Stimulated activated CD4-positive, alpha-beta T cell treated with anti-CD3 and anti-CD28 coated beads, Interleukin-1b, Interleukin-23, amount 100 ng/mL, for 24 hours (primary cell): ENCODE measurements at regions not wholly inside any gene's neighbourhood (a gene's known extent, or its start where the extent isn't known, plus 50 kb on each side); places are given as distances from the start of the nearest gene placed in this dataset.

Experiments
- DNase-seq, 4 experiments: peaks; one replicate each; pipeline ENCODE4 v3.0.0-alpha.2; 2020; ENCODE audit warnings: low read depth in 4 of 4, low spot score in 1 of 4

- no peak for DNase-seq
Measured at GRCh38 chr3:159123877-159124276, 322.0 kb downstream of the MFSD1 start.

GRCh38 chr3:159126261-159127020 lies 324.6 kb downstream of the MFSD1 start:
- no peak for DNase-seq

- DNase-seq, result no peak
Measured at GRCh38 chr3:159127021-159127392, 325.2 kb downstream of the MFSD1 start.

GRCh38 chr3:159128628-159129027 lies 326.8 kb downstream of the MFSD1 start:
- DNase-seq, result no peak

DNA sequence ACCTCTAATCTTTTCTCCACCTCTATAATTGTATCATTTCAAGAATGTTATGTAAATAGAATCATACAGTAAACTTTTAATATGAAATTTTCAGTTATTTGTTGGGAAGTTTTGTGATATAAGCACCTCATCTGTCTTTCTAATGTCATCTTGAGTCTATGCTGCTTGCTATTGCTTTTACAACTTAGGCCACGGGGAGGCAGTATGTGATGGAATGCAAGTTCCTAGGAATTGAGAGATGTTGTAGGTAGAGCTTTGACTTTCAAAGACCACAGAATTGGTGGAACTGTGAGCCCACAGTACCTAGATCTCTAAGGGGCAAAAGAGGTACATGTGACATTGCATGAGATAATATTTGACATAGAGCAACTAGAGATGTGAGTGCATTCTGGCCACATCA lies 328.3 kb downstream of the MFSD1 start:
- DNase-seq, result no peak

DNA sequence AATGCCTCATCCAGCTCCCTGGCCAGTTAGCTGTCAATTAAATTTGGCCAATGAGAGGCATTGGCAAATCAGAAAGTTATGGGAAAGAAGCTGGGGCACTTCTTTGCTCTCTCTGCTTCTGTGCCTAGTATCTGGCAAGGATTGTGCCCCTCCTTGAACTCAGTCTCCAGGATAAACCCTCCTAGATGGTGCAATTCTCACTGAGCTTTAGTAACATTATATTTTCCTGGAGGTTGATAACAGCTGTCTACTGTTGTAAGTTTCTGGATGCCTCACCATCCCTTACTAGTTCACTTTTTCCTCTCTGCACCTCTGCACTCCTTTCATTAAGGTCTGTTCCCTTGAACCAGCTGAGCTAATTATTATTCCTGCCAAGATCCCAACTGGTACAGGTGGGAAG lies 329.5 kb downstream of the MFSD1 start:
- no peak for DNase-seq

- DNase-seq, result no peak
Measured at GRCh38 chr3:159137949-159138348, 336.1 kb downstream of the MFSD1 start.

DNA sequence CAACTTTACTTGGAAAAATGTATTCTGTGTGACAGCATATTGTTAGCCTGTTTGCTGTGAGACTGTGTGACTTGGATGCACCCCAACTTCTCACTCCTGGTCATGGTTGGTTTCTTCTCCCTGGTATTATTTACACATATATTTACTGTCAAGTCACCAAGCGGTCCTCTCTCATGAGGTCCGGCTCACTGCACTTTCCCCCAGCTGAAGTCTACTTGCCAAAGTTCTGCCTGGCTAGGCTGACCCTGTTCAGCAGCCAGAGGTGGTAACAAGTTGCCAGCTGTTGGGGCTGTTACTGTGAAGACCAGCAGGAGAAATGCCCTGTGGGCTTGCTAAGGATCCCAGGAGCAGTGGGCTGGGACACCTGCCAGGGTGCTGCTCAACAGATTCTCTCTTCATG lies 337.5 kb downstream of the MFSD1 start:
- DNase-seq, result no peak

DNA sequence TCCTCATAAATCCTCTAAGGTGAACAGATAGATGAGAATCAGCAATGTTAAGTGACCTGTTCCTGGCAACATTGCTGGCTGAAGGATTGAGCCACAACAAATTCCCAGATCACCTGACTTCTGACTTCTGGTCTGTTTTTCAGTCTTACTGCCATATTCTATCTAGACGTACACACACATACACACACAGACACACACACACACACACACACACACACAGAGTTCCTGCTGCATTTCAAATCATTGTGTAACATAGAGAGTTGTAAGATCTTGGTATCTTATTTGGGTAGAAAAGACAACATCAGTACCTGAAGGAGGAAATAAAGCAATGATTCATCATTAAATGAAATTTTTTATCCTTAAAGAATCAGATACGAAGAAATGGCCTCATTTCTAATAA lies 342.6 kb downstream of the MFSD1 start:
- no peak for DNase-seq

DNA sequence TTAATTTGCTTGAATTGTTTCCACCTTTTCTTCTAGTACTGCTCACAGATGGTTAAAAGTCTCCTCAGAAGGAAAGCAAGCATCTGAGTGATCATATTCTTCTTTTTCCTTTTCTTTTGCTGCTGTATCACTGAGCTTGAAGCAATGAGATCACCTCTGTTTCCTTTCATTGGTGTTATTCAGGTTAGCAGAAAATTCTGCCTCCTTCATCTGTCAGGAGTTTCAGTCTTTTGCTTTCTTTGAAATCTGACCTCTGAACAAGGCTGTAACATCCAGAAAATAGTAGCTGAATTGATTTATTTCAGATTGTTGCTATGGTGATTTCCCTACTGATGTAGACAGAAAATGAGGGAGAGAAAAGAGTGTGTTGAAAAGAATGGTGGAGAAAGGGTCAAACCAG lies 343.0 kb downstream of the MFSD1 start:
- DNase-seq, result no peak

- no peak for DNase-seq
Measured at GRCh38 chr3:159146392-159146791, 344.5 kb downstream of the MFSD1 start.

DNA sequence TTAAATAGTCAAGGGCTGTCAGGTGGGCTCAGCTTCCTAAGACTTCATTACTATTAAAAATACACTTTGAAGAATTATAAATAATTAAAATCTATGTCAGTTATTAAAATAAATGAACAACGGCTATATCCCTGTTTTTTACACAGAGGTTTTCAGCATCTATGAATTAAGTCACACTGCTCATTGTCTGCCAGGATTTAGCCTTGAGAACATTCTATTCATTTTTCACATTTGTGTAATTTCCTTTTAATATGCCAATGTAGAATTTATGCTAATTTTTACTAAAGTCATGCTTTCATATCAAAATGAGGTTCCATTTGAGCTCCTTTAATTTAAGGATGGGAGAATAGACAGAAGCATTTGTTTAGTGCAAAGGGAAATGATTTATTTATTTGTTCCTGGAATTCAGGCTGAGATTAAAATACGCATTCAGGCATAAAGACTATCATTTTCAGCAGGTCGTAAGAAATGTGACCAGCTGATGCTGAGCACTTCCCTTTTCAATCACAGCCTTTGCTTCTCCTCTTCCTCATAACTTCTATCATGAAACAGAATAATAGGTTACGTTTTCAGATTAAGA lies 345.1 kb downstream of the MFSD1 start:
- DNase-seq, result no peak

DNA sequence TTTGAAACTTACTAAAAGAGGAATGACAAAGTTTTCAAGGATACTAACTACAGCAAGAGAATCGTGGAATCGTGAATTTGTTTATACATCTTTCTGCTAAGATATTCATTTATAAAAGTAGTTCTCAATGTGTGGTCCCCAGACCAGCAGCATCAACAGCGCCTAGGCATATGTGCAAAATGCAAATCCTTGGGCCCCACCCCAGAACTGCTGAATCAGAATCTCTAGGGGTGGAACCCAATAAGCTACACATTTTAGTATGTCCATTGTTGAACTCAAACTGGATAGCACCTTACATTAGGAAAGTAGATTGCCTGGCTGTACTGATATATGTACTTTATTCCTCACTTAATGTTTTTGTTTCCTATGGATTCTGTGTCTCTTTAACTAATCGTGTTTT lies 346.0 kb downstream of the MFSD1 start:
- no peak for DNase-seq

- DNase-seq, result no peak
Measured at GRCh38 chr3:159148466-159148865, 346.6 kb downstream of the MFSD1 start.

DNA sequence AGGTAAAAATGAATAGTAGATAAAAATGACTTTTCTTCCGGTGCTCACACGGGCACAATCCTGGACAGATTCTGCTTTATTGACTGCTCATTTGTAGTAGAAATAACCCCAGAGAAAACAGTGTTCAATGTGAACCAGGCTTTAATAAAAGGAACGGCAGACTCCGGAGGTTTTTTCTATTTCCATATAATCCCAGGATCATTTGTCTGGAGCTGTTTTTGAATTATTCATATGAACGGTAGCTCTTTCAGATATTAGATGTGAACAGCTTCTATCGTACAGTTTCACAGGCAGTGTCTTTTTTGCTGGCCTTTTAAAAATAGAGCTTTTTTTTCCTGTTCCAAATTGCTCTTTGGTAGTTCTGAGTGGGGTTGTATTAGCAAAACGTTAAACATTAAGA lies 347.3 kb downstream of the MFSD1 start:
- no peak for DNase-seq

DNA sequence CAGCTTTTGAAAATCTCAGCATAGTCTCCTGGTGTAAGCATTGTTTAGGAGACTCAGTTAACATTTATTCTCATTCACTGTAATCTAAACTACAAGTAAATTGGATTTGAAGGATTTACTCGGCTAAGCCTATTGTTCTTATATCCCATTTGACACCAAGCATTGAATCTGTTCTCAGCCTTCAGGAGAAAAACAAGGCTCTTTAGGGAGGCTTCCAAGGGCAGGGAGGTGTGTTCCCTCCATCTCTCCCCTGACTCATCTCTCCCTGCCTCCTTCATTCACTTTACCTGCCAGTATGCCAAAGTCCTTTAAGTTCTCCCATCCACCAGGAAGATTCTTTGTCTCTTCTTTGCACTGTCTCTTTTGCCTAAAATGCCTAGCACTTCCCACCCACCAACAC lies 347.8 kb downstream of the MFSD1 start:
- DNase-seq, result no peak

- DNase-seq, result no peak
Measured at GRCh38 chr3:159150180-159150579, 348.3 kb downstream of the MFSD1 start.

- DNase-seq, result no peak
Measured at GRCh38 chr3:159151130-159151529, 349.3 kb downstream of the MFSD1 start.

GRCh38 chr3:159157275-159157674 lies 355.4 kb downstream of the MFSD1 start:
- DNase-seq, result no peak

DNA sequence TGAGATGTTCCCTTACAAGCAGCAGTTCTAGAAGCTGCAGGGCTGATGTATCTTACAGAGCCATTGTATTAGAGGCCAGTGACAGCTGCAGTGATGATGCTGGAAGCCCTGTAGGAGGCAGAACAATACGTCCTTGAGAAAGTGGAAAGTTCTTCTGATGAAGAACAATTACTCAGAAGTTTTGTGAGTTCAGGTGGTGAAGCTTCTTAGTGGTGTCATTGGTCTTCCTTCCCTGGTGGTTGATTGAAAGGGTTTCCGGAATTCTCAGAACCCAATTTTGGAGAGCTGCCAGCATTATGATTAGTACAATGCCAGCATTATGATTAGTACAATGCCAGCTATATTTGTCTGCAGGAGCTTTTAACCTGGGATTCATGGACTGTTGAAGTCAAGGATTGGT lies 356.4 kb downstream of the MFSD1 start:
- DNase-seq, result no peak

DNA sequence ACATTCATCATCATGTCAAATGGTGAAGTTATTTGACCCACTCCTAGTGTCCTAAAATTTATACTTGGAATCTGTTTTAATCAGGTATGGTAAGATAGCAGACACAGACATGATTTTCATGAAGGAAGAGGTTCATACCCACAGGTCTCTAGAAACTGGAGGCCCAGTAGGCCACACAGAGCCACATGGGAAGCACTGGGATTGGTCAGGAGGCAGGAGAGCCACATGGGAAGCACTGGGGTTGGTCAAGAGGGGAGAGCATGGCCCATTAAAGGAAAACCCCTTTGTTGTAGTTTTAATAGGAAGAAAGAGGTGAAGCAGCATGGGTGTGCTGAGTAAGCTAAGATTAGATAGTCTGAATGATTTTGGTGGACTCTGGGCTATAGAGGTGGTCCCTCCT lies 356.9 kb downstream of the MFSD1 start:
- DNase-seq, result no peak

GRCh38 chr3:159159546-159159945 lies 357.7 kb downstream of the MFSD1 start:
- no peak for DNase-seq

DNA sequence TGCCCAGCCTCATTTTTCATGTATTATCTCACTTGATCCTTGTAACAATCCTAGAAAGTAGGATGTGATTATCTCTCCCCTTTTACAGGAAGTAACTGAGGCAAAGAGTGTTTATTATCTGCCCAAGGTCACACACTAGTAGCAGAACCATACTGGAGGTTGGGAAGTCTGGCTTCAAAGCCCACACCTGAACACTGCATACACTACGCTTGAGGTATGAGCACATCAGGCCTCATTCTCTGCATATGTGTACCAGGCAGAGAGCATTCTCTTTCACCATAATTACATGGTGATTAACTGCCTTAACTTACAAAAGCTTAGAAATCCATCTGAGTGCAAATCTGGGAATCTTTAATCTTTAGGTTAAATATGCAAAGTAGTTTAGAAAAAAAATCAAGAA lies 361.8 kb downstream of the MFSD1 start:
- no peak for DNase-seq
